Epidermal melanocyte (primary cell): ENCODE measurements at regions not wholly inside any gene's neighbourhood (a gene's known extent, or its start where the extent isn't known, plus 50 kb on each side); places are given as distances from the start of the nearest gene placed in this dataset.
"Not testable (repeated sequence)": the region's sequence is repeated elsewhere in the genome, so short reads cannot be mapped to it uniquely, and the experiment has no call there.

Experiments used
- DNase-seq: peaks from one replicate; pipeline ENCODE4 v3.0.0; 2011; ENCODE audit warnings: low spot score; ENCODE audit not compliant: insufficient read length

DNA sequence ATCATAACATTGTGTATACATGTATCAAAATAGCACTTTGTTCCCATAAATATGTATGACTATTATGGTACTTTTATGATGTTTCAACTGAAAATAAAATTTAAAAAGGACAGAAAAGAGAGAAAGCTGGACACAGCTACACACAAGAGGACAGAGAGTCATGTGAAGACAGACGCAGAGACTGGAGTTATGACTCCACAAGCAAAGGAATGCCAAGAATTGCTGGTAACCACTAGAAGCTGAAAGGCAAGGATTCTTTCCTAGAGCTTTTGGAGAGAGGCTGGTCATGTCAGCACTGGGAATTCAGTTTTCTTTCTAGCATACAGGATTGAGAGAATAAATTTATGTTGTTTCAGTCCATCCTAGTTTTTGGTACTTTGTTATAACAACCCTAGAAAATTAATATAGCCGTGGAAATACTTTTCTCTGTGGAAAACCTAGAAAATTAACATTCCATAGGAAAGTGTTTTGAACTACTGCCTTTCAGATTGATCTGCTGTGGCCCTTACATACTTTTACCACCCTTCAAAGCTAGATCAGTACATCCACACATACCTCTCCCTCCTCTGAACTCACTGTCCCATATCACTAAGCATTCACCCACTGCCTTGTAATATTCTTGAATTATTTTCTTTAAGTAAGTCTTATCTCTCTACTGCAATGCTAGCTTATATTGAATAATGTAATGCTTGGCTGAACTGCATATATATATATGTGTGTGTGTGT is 575.3 kb downstream of the IPMK start:
- peak; percentile 25 for DNase-seq

DNA sequence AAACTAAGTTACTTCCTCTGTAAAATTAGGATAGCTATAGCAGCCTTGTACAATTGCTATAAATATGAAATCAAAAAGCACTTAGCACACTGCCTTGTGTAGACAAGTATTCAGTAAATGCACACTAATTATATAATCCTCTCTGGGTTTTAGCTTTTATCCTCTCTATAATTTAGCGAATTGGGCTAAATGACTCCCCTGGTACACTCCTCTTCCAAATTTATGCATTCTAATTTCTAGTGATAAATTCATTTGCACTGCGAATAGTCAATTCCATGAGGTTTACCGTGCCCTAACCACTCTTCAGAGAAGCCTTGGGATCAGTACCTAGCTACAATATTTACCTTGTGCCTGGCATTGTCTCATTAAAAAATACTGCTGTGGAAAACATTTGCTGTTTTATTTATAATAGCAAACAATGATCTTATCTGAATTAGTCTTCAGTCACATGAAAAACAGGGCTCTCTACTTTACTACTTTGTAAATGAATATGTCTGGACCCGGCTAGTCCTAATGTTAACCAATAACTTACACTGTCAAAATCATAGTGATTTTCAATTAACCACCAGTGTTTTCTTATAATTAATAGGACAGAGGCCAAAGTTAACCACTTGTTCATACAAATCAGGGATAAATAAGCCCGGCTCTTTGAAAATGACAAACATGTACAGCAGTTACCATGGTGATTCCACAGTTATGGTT is 577.9 kb downstream of the IPMK start:
- no peak for DNase-seq

DNA sequence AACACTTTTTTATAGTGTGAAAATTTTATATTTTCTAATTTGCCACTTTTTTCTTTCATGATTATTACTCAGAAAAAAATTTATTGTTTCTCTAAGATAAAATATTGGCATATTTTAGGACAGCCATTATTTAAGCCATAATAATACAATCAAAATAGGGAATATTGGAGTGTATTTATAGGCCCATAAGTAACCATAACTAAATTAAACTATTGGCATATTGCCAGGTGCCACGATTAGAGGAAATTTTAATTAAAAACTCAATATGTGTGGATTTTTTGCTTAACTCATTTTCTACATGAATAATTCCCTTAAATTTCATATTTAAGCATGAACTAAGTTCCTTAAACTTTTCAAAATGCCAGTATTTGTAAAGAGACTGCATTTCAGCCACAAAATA is 587.8 kb downstream of the IPMK start:
- no peak for DNase-seq

DNA sequence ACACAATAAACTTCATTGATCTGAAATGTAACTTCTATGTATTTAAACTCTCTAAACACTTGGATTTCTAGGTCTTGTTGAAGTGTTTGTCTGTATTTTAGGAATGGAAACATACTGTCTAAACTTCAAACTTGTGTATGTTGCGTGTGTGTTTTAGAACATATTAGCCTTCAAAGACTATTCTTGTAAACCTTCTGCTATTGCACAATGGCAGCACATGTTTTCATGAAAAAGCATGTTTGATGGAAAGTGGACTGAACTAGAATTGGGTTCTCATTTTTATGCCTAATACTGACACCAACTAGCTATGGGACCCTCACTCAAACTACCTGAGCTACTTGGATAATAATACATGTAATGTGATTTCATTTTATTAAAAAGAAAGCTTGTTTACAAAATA is 592.6 kb downstream of the IPMK start:
- no peak for DNase-seq

DNA sequence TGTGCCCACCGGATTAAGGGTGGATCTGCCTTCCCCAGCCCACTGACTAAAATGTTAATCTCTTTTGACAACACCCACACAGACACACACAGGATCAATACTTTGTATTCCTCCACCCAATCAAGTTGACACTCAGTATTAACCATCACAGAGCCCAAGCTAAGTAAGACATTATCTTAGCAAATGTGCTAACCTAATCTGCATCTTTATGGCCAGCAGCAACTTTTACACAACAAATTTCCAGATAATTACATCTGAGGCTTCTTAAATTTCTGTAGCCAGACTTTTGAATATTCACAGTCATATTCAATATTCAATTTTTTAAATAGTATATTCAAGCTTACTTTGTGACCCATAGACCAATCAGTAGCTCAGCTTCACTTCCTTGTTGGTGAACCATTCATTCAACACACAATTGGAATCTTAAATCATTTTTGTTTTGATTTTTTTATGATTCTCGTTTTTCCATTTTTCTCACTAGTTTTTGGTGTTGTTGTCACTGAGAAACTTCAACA is 594.2 kb downstream of the IPMK start:
- DNase-seq = no peak

DNA sequence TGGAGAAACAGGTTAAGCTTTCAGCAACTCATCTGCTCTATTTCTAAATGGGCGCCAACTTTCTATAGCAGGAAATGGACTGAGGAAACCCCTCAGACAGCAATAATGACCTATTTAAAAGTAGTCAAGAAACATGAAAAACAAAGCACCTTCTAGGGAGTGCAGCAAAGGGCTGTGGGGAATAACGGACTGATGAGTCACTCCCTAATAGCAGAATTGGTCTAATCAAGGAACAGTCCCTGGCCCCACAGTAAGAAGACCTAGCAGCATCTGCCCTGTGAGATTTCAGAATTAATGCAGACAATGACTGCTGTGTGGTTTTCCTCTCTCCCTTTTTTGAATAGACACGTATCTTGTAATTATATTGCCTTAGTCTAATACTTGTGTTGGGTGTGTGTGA is 602.9 kb downstream of the IPMK start:
- no peak for DNase-seq

DNA sequence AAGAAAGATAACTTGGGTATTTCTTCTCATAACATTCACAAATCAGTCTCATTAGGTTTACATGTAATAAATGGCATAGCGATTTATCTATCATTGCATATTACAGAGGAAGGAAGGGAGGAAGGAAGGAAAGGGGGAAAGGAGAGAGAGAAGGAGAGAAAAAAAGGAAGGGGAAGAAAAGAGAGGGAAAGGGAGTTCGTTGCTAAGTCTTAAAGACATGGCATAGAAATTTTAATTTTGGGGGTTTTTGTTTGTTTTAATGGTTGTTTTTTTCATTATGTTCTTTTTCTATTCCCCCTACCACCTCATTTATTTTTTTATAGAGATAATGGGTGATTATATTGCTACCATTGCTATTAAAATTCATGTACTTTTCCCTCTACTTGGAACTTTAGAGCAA is 604.3 kb downstream of the IPMK start:
- DNase-seq = no peak

DNA sequence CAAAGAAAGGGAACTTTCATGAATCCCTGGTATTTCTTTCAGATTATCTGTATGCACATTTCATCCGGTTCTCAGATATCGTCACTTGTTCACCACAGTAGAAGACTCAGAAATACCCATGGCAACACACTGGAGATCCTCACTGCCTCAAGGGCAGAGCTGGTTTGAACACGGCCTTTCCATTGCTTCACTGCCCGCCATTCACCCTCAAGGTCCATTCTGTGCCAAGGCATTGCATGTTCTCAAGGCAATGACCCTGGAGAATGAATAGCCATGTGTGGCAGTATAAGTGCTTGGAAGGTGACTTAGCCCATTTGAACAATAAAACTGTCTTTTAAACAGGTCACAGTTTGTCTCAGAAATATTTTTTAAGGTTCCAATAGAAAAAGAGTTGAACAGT is 606.5 kb downstream of the IPMK start:
- DNase-seq = no peak

DNA sequence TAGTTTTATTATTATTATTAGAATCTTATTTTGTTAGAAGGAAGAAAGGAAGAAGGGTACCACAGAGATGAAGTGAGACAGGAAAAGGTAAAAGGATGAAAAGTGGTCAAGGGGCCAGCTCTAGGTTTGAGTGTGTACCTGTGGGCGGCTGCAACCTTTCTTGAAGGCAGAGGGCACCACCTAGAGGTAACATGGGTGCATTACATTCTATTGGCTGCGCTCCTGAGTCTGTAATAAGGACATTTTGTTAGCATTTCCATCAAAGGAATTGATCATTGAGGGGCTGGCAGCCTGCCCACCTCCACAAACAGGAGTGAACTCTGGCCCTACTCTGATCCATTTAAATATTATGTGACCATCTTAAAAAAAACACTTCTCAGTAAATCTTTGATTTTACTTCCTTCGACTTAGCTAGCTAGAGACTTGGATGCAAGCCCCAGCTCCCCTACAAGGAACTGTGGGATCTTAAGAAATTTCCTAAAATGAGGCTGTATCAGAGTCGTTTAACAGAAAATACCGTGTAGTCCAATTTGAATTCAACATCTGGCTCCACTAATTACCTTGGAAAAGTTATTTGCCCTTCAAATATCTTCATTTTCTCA is 610.4 kb downstream of the IPMK start:
- no peak for DNase-seq

DNA sequence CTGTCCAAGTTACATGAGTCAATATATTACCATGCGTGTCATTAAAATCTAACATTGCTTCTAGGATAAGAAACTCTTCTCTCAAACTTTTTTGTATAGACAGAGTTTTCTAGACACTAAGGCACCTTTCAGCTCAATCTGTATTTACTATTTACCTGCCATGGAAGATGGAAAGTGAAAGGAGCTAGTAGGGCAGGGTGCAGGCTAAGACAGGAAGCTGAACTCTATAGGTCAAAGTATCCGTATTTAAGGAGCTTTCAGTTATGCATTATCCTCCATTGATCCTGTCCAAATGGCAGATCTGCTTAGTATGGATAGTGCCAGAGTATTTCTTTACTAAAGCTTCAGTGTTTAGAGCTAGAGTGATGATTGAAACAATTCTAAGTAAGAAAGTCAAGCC is 612.8 kb downstream of the IPMK start:
- no peak for DNase-seq

DNA sequence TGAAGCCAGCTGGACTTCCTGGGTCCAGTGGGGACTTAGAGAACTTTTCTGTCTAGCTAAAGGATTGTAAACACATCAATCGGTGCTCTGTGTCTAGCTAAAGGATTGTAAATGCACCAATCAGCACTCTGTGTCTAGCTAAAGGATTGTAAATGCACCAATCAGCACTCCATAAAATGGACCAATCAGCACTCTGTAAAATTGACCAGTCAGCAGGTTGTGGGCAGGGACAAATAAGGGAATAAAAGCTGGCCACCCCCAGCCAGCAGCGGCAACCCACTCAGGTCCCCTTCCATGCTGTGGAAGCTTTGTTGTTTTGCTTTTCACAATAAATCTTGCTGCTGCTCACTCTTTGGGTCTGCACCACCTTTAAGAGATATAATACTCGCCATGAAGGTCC is 622.6 kb downstream of the IPMK start:
- DNase-seq = not testable (repeated sequence)

DNA sequence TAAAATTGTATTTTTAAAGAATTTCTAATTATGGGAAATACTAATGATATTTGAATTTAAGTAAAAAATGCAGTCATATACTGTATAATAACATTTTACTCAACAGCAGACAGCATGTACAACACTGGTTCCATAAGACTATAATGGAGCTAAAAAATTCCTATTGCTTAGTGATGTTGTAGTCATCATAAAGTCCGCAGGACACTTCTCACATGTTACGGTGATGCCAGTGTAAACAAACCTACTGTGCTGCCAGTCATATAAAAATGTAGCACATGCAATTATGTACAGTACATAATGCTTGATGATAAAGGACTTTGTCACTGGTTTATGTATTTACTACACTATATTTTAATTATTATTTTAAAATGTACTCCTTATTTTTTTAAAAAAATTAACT is 629.3 kb downstream of the IPMK start:
- DNase-seq = no peak

DNA sequence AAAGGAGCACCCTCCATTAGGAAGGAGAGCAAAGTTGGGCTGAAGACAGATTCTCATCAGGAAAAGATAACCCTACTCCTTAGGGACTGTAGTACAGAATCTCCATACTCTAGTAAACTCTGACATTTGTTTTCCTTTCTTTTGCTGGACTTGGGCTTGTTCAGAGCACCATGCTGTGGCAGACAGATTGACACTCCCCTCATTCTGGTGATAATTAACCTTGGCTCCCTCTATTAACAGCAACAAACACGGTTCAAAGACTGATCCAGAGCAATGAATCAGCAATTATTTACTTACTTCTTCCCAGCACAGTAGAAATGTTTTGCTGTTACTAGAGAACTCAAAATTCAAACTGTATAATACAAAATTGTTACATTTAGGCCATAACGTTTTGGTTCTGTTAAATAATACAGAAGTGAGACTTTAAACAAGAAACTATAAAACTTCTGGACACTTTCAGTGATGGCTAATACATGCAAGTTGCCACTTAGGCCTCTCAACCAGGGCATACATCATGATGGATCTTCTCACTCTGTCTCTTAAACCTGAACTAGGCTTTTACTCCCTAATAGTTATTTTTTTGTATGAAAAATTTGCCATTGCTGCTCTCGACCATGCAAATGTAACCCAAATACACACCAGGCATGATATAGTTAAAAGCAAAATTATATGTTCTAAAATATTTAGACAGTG is 639.0 kb downstream of the IPMK start:
- no peak for DNase-seq

DNA sequence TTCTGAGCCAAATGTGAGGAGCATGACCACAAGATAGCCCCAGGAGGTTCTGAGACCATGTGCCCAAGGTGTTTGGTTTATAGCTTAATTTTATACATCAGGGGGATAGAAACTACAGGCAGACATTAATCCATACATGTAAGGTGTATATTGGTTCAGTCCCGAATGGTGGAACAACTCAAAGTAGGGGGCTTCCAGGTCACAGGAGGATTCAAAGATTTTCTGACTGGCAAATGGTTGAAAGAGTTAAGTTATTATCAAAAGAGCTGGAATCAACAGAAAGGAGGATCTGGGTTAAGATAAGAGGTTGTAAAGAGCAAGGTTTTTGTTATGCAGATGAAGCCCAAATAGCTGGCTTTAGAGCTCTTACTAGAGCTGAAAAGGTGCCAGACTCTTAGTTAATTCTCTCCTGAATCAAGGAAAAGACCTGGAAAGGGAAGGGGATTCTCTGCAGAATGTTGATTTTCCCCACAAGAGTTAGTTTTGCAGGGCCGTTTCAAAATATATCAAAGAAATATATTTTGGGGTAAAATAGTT is 640.0 kb downstream of the IPMK start:
- no peak for DNase-seq

DNA sequence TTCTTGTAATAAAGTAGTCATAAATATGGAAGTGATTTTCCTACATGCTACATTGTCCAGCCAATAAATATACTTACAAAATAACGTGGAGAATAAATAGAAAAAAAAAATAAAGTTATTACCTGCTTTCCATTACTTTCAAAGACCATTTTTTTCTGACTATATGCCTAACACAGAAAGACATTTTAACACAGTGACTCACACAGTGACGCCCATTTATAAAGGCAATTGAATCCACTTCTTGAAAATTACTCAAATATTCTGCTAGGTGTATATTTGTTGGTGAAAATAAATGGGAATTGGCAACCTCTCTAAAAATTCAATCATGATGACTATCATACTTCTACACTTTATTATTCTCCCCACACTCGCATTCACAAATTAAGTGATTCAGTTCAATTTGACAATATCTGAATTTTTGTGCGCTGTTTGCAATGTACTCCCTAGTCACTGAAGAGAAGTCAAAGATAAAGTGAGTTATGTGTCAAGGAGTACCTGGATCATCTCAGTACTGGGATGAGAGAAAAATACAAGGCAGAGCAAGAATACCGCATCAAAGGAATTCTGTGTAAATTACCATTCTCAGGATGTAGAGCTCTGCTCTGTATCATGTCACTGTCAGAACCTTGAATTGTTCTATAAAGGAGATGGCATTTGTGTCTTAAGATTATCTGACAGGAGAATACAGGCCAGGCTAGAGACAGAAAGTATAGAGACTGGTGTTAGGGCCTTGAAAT is 642.7 kb downstream of the IPMK start:
- no peak for DNase-seq

DNA sequence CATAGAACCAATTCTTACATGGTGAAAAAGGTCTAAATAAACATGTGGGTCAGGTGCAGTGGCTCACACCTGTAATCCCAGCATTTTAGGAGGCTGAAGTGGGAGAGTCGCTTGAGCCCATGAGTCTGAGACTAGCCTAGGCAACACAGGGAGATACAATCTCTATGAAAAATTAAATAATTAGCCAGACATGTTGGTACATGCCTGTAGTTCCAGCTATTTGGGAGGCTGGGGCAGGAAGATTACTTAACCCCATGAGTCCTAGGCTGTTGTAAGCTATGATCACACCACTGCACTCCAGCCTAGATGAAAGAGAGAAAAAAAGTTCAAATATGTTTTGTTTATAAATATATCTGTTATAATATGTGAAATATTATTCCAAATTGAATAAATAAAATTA is 643.6 kb downstream of the IPMK start:
- DNase-seq = no peak

DNA sequence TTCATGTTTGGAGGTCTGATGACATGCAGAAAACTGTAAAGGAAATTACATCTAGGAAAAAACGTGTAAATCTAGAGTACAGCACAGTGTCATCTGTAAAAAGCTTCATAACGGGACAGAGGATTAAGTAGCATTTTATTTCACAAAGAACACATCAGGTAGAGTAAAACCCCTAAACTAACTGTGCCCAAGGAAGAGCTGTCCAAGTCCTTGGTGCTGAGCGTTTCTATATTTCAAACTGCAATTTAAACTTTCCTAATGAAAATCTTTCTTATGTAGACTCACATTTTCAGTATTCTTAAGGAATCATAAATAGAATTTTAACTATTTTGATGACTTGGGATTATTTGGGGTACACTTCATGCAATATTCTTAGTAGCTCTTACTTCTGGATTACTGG is 646.2 kb downstream of the IPMK start:
- DNase-seq = no peak

DNA sequence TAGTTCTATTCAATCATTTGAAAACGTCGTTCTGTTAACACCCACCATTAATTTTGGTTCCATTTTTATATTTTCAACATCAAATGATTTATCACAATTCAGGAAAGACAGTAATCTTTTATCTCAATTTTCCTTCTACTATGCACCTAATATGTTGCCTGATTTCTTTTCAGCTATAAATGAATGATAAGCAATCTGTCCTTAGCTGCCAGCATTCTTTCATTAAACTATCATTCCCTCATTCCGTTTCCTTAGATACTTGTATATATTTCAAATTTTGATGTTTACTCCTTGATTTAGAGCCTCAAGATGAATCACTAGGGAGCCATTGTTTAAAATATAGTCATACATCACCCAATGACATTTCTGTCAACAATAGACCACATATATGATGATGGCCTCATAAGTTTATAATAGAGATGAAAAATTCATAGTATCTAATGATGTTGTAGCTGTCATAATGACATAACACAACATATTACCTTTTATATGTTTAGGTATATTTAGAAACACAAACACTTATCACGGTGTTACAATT is 661.7 kb downstream of the IPMK start:
- no peak for DNase-seq

DNA sequence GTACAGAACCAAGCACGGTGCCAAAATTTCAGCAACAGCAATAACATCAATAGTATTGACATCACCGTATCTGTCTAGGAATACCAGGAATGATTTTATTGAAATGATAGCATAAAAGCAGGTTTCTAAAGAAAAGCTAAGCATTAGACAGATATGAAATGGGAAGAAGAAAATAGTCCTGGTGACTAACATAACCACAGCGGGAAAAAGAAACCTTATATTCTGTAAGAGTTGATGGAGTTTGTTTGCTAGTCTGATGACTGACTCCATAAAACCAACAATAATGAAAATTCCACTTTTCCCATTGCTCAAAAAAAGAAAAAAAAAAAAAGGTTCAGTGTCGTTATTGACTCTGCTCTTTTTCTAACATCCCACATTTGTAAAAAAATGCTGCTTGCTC is 668.3 kb downstream of the IPMK start:
- no peak for DNase-seq

DNA sequence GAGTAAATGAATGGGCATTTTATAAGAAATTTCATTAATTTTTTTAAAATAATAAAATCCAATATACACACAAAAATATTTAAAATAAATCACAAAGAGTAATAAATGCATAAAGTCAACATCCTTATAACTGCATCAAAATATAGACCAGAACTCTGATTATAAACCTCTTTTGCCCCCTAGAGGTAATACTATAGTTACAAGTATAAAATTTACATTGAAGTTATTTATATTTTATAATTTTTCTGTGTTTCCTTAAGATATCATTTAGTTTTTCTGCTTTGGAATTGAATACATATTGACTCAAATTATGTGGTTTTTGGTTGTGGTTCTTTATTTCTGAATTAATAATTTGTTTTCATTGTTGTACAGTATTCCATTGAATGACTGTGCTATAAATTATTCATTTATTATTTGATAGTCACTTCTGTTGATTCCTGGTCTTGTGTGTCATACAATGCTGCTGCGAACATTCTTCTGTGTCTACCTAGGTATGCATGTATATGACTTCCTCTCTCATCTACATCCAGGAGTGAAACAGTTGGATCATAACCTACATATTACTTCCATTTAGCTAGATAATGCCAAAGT is 673.6 kb downstream of the IPMK start:
- no peak for DNase-seq
